Stomach (tissue), 4 donors: ENCODE measurements at regions not wholly inside any gene's neighbourhood (a gene's known extent, or its start where the extent isn't known, plus 50 kb on each side); places are given as distances from the start of the nearest gene placed in this dataset.

Experiments
- EP300 ChIP-seq: sonication (generic); formaldehyde crosslinking; IDR thresholded peaks from one replicate; pipeline ENCODE4 v1.6.1; 2017; ENCODE audit warnings: antibody characterized with exemption
- POLR2A ChIP-seq, 4 donors: fragments of 450-650 bp; IDR thresholded peaks; one replicate each; pipeline ENCODE4 v1.6.1; 2016; ENCODE audit warnings: antibody characterized with exemption in 4 of 4, control low read depth in 2 of 4, mild to moderate bottlenecking in 1 of 4, moderate library complexity in 1 of 4
- POLR2AphosphoS5 ChIP-seq, 3 donors: sonication (generic); formaldehyde crosslinking; IDR thresholded peaks; one replicate each; pipeline ENCODE4 v1.6.1; 2016; ENCODE audit warnings: antibody characterized with exemption in 3 of 3
- TF ChIP-seq, protein P1 (sequence below), 7 experiments: fragments of 450-650 bp in 4 of 7; fragments of 200-600 bp in 3 of 7; sonication (generic) in 3 of 7; IDR thresholded peaks; one replicate each; pipeline ENCODE4 v1.5.1; 2016 to 2019; ENCODE audit warnings: antibody characterized with exemption in 7 of 7, control low read depth in 2 of 7, mild to moderate bottlenecking in 1 of 7

- TF ChIP-seq, protein P1, sequence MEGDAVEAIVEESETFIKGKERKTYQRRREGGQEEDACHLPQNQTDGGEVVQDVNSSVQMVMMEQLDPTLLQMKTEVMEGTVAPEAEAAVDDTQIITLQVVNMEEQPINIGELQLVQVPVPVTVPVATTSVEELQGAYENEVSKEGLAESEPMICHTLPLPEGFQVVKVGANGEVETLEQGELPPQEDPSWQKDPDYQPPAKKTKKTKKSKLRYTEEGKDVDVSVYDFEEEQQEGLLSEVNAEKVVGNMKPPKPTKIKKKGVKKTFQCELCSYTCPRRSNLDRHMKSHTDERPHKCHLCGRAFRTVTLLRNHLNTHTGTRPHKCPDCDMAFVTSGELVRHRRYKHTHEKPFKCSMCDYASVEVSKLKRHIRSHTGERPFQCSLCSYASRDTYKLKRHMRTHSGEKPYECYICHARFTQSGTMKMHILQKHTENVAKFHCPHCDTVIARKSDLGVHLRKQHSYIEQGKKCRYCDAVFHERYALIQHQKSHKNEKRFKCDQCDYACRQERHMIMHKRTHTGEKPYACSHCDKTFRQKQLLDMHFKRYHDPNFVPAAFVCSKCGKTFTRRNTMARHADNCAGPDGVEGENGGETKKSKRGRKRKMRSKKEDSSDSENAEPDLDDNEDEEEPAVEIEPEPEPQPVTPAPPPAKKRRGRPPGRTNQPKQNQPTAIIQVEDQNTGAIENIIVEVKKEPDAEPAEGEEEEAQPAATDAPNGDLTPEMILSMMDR (IDR thresholded peaks at IDR 0.05), result no peak
- TF ChIP-seq POLR2A (IDR thresholded peaks at IDR 0.05) (no peak), EP300 (no peak), POLR2AphosphoS5 (IDR thresholded peaks at IDR 0.05) (no peak)
Observed at GRCh38 chrX:25290132-25290531, 274.4 kb upstream of the ARX start.
